Mucosa of descending colon (tissue), 3 donors: ENCODE measurements at regions not wholly inside any gene's neighbourhood (a gene's known extent, or its start where the extent isn't known, plus 50 kb on each side); places are given as distances from the start of the nearest gene placed in this dataset.
"Not testable (repeated sequence)": the region's sequence is repeated elsewhere in the genome, so short reads cannot be mapped to it uniquely, and the experiment has no call there.

Experiments used
- ATAC-seq: fragments of 200-7000 bp; cut with Tn5 transposase; one replicate; pipeline ENCODE4 v1.9.1; 2020; ENCODE audit warnings: mild to moderate bottlenecking, moderate library complexity
- DNase-seq, 3 donors: peaks; one replicate each; pipeline ENCODE4 v3.0.0-alpha.2; 2020
- H3K36me3 ChIP-seq: fragments of 200-600 bp; one replicate; pipeline ENCODE4 v1.8.0; 2021; ENCODE audit warnings: low read depth, mild to moderate bottlenecking
- H3K4me1 ChIP-seq: fragments of 200-600 bp; one replicate; pipeline ENCODE4 v1.8.0; 2021; ENCODE audit warnings: low read depth, mild to moderate bottlenecking
- H3K4me3 ChIP-seq: fragments of 200-600 bp; one replicate; pipeline ENCODE4 v1.8.0; 2021; ENCODE audit warnings: mild to moderate bottlenecking
- H3K9me3 ChIP-seq: fragments of 200-600 bp; one replicate; pipeline ENCODE4 v1.8.0; 2021; ENCODE audit warnings: mild to moderate bottlenecking
- CTCF ChIP-seq: fragments of 200-600 bp; IDR thresholded peaks from one replicate; pipeline ENCODE4 v1.8.0; 2022; ENCODE audit warnings: antibody characterized with exemption, mild to moderate bottlenecking
- intact Hi-C, 2 donors: fragments of 100-400 bp; cut with DNase I in 1 of 2; cut with micrococcal nuclease in 1 of 2; formaldehyde crosslinking; loops; one replicate each; pipeline versions ENCODE4 v1.11.0 to v1.11.1; 2022; cut with DNase I, micrococcal nuclease
- donor health status: DM: no; HTN: no; CAD: no; lungs with moderate emphysema.
- donor health status: DM: no; HTN: no; CAD: no.
- donor health status: DM: no; HTN: yes; CAD: no.

GRCh38 chr6:90365565-90366219 lies 69.0 kb upstream of the BACH2 start:
- Histone ChIP-seq H3K4me1 (no peaks in the 10 kb centered on the region), H3K9me3 (no peaks in the 10 kb centered on the region), H3K36me3 (no peaks in the 10 kb centered on the region), H3K4me3 (no peak overlapping the region)
- TF ChIP-seq CTCF, result no peak
- no peak for DNase-seq
- intact Hi-C loops, result no loop called here
- ATAC-seq, result no peak

- no peak for ATAC-seq
- intact Hi-C loops, result no loop called here
- no peak for TF ChIP-seq CTCF
- Histone ChIP-seq H3K9me3 (no peaks in the 10 kb centered on the region), H3K4me1 (no peaks in the 10 kb centered on the region), H3K36me3 (no peaks in the 10 kb centered on the region), H3K4me3 (no peak overlapping the region)
- DNase-seq, result no peak
Measured at GRCh38 chr6:90365002-90365401, 68.4 kb upstream of the BACH2 start.

GRCh38 chr6:90364286-90364685 lies 67.6 kb upstream of the BACH2 start:
- Histone ChIP-seq H3K36me3 (no peaks in the 10 kb centered on the region), H3K9me3 (no peaks in the 10 kb centered on the region), H3K4me3 (no peak overlapping the region), H3K4me1 (no peaks in the 10 kb centered on the region)
- no peak for TF ChIP-seq CTCF
- no peak for ATAC-seq
- DNase-seq, result no peak
- intact Hi-C loops, result no loop called here

- no peaks in the 10 kb centered on the region for H3K36me3 ChIP-seq
- TF ChIP-seq CTCF, result no peak
- intact Hi-C loops, result no loop called here
- H3K4me1 ChIP-seq, result no peaks in the 10 kb centered on the region
- no peak for DNase-seq
- no peaks in the 10 kb centered on the region for H3K9me3 ChIP-seq
- H3K4me3 ChIP-seq, result no peak overlapping the region
- no peak for ATAC-seq
Measured at GRCh38 chr6:90362318-90362717, 65.7 kb upstream of the BACH2 start.

GRCh38 chr6:90361174-90361573 lies 64.5 kb upstream of the BACH2 start:
- no peaks in the 10 kb centered on the region for H3K36me3 ChIP-seq
- no peaks in the 10 kb centered on the region for H3K4me1 ChIP-seq
- H3K4me3 ChIP-seq, result no peak overlapping the region
- DNase-seq (no peak), ATAC-seq (no peak)
- TF ChIP-seq CTCF, result no peak
- intact Hi-C loops, result no loop called here
- H3K9me3 ChIP-seq, result no peaks in the 10 kb centered on the region

GRCh38 chr6:90358036-90358770 lies 61.6 kb upstream of the BACH2 start:
- ATAC-seq, intact Hi-C loops, DNase-seq, H3K36me3 ChIP-seq, H3K9me3 ChIP-seq, H3K4me3 ChIP-seq, H3K4me1 ChIP-seq: not testable (repeated sequence)
